ENCODE measurements at regions not wholly inside any gene's neighbourhood (a gene's known extent, or its start where the extent isn't known, plus 50 kb on each side); places are given as distances from the start of the nearest gene placed in this dataset.

DNA sequence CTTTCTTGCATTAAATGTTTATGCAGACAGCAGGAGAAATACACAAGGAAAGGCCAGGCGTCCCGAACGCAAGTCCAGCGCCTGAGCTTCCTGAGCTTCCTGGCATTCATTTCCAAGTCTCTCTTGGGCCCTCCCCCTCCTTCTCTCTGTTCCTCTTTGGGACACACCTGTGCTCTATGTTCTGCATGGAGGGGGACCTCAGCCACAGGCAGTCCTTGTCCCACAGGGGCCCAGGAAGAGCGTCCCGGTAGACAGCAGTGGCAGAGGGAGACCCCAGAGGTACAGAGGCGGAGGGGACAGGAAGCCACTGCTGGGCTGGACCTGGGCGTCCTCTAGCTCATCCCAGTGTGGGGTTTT is 221.3 kb downstream of the C9orf50 start:
- TF ChIP-seq, protein P1, sequence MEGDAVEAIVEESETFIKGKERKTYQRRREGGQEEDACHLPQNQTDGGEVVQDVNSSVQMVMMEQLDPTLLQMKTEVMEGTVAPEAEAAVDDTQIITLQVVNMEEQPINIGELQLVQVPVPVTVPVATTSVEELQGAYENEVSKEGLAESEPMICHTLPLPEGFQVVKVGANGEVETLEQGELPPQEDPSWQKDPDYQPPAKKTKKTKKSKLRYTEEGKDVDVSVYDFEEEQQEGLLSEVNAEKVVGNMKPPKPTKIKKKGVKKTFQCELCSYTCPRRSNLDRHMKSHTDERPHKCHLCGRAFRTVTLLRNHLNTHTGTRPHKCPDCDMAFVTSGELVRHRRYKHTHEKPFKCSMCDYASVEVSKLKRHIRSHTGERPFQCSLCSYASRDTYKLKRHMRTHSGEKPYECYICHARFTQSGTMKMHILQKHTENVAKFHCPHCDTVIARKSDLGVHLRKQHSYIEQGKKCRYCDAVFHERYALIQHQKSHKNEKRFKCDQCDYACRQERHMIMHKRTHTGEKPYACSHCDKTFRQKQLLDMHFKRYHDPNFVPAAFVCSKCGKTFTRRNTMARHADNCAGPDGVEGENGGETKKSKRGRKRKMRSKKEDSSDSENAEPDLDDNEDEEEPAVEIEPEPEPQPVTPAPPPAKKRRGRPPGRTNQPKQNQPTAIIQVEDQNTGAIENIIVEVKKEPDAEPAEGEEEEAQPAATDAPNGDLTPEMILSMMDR (IDR thresholded peaks at IDR 0.05), result no peak
- TF ChIP-seq POLR2A (IDR thresholded peaks at IDR 0.05), result no peak

Measured in heart left ventricle (tissue), 13 donors.